Erythroblast (primary cell): ENCODE measurements at regions not wholly inside any gene's neighbourhood (a gene's known extent, or its start where the extent isn't known, plus 50 kb on each side); places are given as distances from the start of the nearest gene placed in this dataset.
A peak's percentile ranks its signal among the peaks of the same experiment; 100 is the strongest.

ENCODE experiments used
- GATA1 ChIP-seq: IDR thresholded peaks from 2 replicates; pipeline ENCODE4 v1.6.1; 2011; ENCODE audit warnings: low read depth, mild to moderate bottlenecking, control low read depth, low read length, moderate library complexity
- POLR2A ChIP-seq: IDR thresholded peaks from 2 replicates; pipeline ENCODE4 v1.6.1; 2011; ENCODE audit warnings: mild to moderate bottlenecking, low read length

DNA sequence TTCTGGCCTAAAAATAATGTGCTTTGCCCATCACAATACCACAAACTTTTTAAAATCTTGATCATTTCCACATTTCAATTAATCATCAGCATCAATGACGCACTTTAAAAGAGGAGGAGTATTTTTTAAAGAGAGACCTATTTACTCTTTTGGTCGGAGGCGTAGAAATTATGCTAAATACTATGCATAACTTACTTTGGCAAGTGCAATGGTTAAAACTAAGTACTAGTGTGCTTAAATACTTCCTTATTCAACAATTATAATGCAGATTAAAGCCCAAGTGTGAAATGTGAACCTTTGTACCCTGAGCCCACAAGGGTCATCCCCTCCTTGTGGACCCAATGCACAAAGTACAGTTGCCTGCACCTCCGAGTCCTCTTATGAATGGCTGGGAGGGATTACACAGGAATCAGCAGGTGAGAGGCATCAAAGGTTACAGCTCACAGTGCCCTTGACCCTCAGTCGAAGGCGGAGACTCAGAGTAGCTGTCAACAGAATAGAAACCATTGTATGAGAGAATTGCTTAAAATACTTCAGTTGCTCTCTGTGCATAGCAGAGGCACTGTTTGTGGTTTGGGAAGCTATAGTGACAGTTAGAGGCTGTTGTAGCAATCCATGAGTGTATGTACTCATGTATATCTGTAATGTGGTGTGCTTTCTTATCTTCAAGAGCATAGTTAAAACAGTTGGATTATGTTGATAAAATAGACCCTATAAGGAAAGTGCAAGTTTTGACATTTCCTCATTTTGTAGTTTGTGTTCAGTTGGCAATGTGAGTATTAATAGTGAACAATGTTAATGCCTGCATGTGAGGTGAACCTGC is 151.7 kb upstream of the ITGA4 start:
- TF ChIP-seq GATA1 = no peak
- peak; percentile 80 for TF ChIP-seq POLR2A
